Adipocyte (in vitro differentiated cells): ENCODE measurements at regions not wholly inside any gene's neighbourhood (a gene's known extent, or its start where the extent isn't known, plus 50 kb on each side); places are given as distances from the start of the nearest gene placed in this dataset.

Source experiments
- DNase-seq: peaks from one replicate; pipeline ENCODE4 v3.0.0-alpha.2; 2015; ENCODE audit warnings: low read depth
- H3K27me3 ChIP-seq: replicated peaks from 2 replicates; pipeline ENCODE4 v1.7.0; 2013; ENCODE audit warnings: mild to moderate bottlenecking, low read length, moderate library complexity; ENCODE audit not compliant: control insufficient read depth, insufficient read depth
- H3K36me3 ChIP-seq: 2 replicates; pipeline ENCODE4 v1.7.0; 2013; ENCODE audit warnings: low read length, mild to moderate bottlenecking, moderate library complexity; ENCODE audit not compliant: control insufficient read depth, insufficient read depth, severe bottlenecking
- H3K4me1 ChIP-seq: 2 replicates; pipeline ENCODE4 v1.7.0; 2013; ENCODE audit warnings: mild to moderate bottlenecking, low read length, moderate library complexity; ENCODE audit not compliant: control insufficient read depth, insufficient read depth
- H3K4me3 ChIP-seq: 2 replicates; pipeline ENCODE4 v1.7.0; 2013; ENCODE audit warnings: mild to moderate bottlenecking, low read length, moderate library complexity
- H3K9ac ChIP-seq: 2 replicates; pipeline ENCODE4 v1.7.0; 2013; ENCODE audit warnings: mild to moderate bottlenecking, low read length, moderate library complexity
- H3K9me3 ChIP-seq: 2 replicates; pipeline ENCODE4 v1.7.0; 2013; ENCODE audit warnings: mild to moderate bottlenecking, low read length, moderate library complexity; ENCODE audit not compliant: control insufficient read depth

DNA sequence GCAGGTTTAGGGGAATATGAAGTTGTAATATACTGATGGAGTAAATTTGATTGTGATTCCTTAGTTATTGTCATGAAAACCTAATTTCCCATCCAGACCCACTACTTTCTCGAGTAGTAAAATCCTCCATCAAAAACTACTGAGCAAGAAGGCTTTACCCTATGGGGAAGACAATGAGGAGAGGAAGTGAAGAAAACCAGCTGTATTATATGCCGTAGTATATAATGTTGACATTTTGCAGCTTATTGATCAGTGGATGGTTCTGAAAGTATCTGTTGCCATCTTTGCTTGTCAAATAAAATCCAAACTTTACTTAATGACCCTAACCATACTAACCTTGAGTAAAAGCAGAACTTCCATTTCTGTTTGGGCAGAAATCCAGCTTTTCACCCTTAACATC is 292.8 kb upstream of the RAG2 start:
- Histone ChIP-seq H3K36me3 (no peaks in the 10 kb centered on the region), H3K9ac (no peak overlapping the region), H3K4me1 (no peaks in the 10 kb centered on the region), H3K4me3 (no peak overlapping the region), H3K27me3 (no peaks in the 10 kb centered on the region), H3K9me3 (no peaks in the 10 kb centered on the region)
- no peak for DNase-seq

DNA sequence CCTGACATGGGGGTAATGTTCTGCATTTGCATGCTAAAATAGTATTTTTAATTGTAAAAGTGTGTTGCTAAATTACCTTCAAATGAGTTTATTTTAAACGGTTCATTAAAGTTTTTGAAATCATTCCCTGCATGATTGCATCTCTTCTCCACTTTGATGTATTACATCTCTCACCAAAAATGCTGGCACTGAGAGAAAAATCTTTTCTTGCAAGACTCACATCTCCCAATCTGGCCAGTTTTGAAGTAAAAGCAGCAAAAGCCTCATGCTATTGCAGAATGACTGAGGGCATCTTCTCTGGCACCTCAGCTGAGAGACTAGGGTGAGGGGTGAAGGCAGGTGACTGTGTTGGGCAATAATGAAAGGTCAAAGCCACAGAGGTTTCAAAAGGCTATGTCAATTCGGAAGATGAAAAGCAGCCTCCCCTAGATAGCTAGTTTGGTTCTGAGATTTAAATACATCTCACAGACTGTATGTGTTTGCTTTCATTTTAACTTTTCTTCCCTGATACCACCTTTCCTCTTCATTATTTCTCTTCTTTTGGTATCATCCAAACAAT is 292.2 kb upstream of the RAG2 start:
- Histone ChIP-seq H3K4me3 (no peak overlapping the region), H3K9me3 (no peaks in the 10 kb centered on the region), H3K4me1 (no peaks in the 10 kb centered on the region), H3K27me3 (no peaks in the 10 kb centered on the region), H3K36me3 (no peaks in the 10 kb centered on the region), H3K9ac (no peak overlapping the region)
- no peak for DNase-seq

DNA sequence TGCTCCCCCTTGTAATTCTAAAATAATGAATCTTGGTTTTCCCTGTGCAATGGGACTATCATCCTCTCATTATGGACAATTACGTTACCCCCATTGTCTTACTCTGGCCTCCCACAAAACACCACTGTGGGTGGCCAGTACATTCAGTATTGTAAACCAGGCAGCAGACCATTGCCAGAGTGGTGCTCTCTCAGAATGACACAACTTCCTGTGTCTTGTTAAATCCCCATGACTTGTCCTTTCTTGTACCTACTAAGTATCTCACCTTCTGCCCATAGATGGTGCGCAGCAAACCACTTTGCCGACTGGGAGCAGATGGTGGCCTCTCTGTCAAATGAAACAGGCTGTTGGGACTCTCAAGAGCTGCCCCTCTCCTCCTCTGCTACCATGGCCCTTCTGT is 287.1 kb upstream of the RAG2 start:
- no peak overlapping the region for H3K4me3 ChIP-seq
- H3K9ac ChIP-seq: no peak overlapping the region
- no peaks in the 10 kb centered on the region for H3K9me3 ChIP-seq
- no peaks in the 10 kb centered on the region for H3K4me1 ChIP-seq
- H3K36me3 ChIP-seq: no peaks in the 10 kb centered on the region
- no peak for DNase-seq
- peaks cover 4% of the 10 kb centered on the region for H3K27me3 ChIP-seq

DNA sequence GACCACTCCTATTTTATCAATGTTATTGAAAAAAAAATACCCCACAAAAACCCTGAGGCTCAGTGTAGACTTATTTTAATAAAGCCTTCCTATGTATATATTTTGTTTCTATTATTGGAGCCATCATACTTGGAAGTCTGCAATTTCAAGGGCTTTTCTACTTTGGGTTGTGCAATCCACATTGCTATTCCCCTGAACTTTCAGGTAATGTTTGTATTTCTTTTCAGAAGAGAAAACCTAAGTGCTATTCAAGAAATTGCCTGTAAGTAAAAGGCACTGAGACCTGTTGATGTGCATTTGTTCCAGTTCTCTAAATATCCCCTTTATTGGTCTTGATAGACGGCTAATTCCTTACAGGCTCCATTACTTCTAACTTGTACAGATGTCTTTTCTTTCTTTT is 280.7 kb upstream of the RAG2 start:
- Histone ChIP-seq H3K9ac (no peak overlapping the region), H3K9me3 (no peaks in the 10 kb centered on the region), H3K27me3 (peaks cover 4% of the 10 kb centered on the region), H3K4me3 (no peak overlapping the region), H3K36me3 (no peaks in the 10 kb centered on the region), H3K4me1 (no peaks in the 10 kb centered on the region)
- no peak for DNase-seq

DNA sequence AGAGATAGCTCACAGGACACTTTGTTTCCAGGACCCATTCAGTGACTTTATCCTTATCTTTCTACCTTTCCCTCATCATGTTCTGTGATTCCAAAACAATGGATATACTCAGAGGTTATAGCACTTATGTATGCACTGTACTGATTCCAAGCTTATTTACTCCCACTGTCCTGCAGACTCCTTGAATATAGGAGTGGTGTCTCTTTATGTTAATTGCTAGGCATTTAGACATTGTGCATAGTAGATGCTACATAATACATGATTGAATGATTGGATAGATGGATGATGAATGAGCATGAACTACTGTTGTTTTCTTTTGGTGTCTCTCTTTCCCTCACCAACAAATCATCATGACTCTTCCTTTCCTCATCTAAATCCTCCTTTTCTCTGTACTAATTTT is 279.1 kb upstream of the RAG2 start:
- Histone ChIP-seq H3K36me3 (no peaks in the 10 kb centered on the region), H3K9me3 (no peaks in the 10 kb centered on the region), H3K4me1 (no peaks in the 10 kb centered on the region), H3K9ac (no peak overlapping the region), H3K4me3 (no peak overlapping the region), H3K27me3 (peaks cover 4% of the 10 kb centered on the region)
- no peak for DNase-seq

DNA sequence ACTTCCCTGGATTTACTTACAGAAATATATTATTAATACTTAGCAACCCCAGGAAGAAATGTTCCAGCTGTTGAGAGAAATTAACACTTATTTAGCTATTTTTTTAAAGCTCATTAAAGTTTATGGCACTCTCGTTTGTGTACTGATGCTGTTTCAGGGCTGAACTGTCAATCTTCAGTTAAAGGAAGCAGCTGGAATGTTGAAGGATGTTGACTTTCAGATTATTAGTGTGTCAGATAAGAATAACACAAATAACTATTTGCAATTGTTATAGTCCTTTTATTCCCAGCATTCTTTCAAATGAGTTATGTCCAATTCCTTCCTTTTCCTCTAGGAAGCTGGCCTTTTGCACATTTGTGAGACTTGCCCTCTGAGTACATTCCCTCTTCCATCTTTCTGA is 278.2 kb upstream of the RAG2 start:
- H3K36me3 ChIP-seq: no peaks in the 10 kb centered on the region
- no peaks in the 10 kb centered on the region for H3K9me3 ChIP-seq
- no peak for DNase-seq
- H3K4me1 ChIP-seq: no peaks in the 10 kb centered on the region
- H3K9ac ChIP-seq: no peak overlapping the region
- no peak overlapping the region for H3K4me3 ChIP-seq
- H3K27me3 ChIP-seq: peaks cover 2% of the 10 kb centered on the region

DNA sequence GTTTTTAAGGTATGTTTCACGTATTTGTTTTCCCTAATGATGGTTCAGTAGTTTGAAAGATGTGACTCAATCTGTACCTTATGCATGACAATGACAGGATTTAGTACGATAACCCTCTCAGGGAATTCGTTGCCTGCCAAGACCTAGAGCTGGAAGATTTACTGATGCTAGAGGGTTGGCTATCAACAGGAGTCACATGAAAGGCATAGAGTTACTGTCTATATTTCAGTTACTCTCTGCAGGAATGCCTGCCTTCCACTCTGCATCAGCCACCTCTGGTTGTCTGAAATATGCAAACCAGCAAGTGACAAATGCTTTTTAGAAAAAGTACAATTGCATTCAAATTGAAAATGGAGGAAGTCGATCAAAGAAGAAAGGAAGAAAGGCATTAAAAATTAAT is 276.3 kb upstream of the RAG2 start:
- DNase-seq: no peak
- Histone ChIP-seq H3K27me3 (no peaks in the 10 kb centered on the region), H3K9me3 (no peaks in the 10 kb centered on the region)

DNA sequence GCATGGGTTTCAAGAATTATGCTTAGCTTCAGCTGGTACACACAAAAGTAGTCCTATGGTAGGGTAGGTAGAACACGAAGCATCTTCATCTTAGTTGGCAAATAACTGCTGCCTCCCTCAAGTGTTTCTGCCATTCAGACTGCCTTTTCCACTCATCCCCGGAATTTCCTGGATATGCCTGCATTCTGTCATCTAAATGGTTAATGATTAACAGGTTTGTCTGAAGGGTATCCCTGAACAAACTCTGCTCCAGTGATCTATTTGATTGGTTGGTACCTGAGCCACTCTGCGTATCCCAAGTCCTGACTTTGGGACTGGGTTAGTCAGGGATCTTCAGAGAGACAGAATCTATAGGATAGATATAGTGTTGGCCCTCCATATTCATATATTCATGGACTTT is 272.3 kb upstream of the RAG2 start:
- no peaks in the 10 kb centered on the region for H3K9me3 ChIP-seq
- no peaks in the 10 kb centered on the region for H3K4me1 ChIP-seq
- H3K27me3 ChIP-seq: no peaks in the 10 kb centered on the region
- no peak overlapping the region for H3K9ac ChIP-seq
- no peak overlapping the region for H3K4me3 ChIP-seq
- no peaks in the 10 kb centered on the region for H3K36me3 ChIP-seq
- no peak for DNase-seq

More for the DNA sequence above, 276.3 kb upstream of the RAG2 start:
- H3K4me1 ChIP-seq: no peaks in the 10 kb centered on the region
- H3K4me3 ChIP-seq: no peak overlapping the region
- H3K36me3 ChIP-seq: no peaks in the 10 kb centered on the region
- no peak overlapping the region for H3K9ac ChIP-seq

DNA sequence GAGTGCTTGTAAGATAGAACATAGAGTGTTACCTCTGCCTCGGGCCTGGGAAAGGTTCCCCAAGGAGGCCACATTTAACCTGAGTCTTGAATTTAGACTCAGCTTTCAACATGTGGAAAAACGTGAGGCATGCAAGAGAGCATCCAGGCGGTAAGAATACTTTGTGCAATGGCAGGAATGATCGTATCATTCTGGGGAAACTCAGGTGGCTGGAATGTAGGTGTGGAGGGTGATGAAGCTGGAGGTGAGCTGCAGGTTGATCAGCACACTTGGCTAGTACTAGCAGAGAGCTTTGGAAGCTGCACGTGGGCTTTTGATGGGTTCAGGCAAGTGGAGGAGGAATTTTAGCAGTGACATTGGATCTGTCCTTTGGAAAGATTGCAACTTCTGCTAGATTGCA is 270.3 kb upstream of the RAG2 start:
- no peak for DNase-seq
- Histone ChIP-seq H3K9ac (no peak overlapping the region), H3K36me3 (no peaks in the 10 kb centered on the region), H3K27me3 (peaks cover 5% of the 10 kb centered on the region), H3K4me1 (no peaks in the 10 kb centered on the region), H3K9me3 (no peaks in the 10 kb centered on the region), H3K4me3 (no peak overlapping the region)

DNA sequence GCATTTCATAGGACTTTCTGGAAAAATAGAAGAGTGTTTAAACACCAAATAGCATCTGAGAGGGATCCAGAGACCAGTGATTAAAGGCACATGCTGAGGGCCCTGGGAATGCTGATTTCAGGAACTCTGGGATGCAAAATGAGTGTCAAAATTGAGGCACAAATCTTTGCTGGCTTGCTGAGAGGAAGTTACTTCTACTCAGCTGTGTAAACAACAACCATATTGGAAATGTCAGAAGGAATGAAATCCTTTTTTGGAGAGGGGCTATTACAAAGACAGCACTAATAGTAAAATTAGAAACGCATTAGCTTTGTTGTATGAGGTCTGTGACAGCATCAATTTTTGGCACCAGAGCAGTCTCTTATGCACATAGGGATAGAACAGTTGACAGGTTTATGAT is 267.8 kb upstream of the RAG2 start:
- DNase-seq: no peak
- H3K9ac ChIP-seq: no peak overlapping the region
- no peak overlapping the region for H3K4me3 ChIP-seq
- H3K9me3 ChIP-seq: no peaks in the 10 kb centered on the region
- no peaks in the 10 kb centered on the region for H3K36me3 ChIP-seq
- peaks cover 5% of the 10 kb centered on the region for H3K27me3 ChIP-seq
- H3K4me1 ChIP-seq: no peaks in the 10 kb centered on the region

DNA sequence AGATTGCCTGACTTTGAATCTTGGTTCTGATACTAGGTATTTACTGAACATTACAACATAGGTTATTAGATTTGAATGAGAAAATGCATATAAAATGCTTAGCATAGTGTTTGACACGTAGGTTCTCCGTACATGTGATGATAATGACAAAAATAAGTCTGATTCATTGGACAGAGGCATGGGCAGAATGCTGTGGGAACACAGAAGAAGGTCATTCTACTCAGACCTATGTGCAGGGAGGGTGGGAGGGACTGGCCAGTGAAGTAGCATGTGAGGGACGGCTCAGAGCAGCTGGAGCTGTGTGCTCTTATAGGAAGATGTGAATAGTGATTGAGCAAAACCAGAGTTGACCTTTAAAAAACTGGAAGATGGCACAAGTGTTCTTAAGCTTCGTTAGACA is 256.8 kb upstream of the RAG2 start:
- Histone ChIP-seq H3K9me3 (no peaks in the 10 kb centered on the region), H3K9ac (no peak overlapping the region), H3K4me1 (no peaks in the 10 kb centered on the region), H3K36me3 (no peaks in the 10 kb centered on the region), H3K27me3 (no peaks in the 10 kb centered on the region), H3K4me3 (no peak overlapping the region)
- no peak for DNase-seq

DNA sequence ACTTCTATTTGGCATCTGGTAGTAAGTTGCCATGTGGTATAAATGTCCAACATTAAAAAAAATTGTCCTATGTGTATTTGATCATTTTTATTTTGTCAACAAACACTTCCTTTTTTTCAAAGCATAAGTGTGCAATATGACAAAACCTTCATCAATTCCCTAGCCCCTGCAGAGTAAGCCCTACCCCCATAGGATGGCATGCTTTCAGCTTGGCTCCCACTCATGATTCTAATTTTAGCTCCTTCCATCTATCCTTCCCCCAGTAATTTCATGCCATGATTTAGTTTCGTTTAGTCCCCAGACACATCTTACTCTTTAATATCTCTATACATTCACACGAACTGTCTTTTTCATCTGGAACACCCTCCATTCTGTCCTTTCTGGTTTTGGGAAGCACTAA is 250.6 kb upstream of the RAG2 start:
- H3K4me1 ChIP-seq: no peaks in the 10 kb centered on the region
- H3K36me3 ChIP-seq: no peaks in the 10 kb centered on the region
- H3K27me3 ChIP-seq: no peaks in the 10 kb centered on the region

More for the DNA sequence above, 250.6 kb upstream of the RAG2 start:
- Histone ChIP-seq H3K9ac (no peak overlapping the region), H3K9me3 (no peaks in the 10 kb centered on the region), H3K4me3 (no peak overlapping the region)
- no peak for DNase-seq
